Ishikawa (cell line): ENCODE measurements at regions not wholly inside any gene's neighbourhood (a gene's known extent, or its start where the extent isn't known, plus 50 kb on each side); places are given as distances from the start of the nearest gene placed in this dataset.

Experiments used
- CEBPB ChIP-seq: IDR thresholded peaks from 2 replicates; pipeline ENCODE4 v1.6.1; 2012
- CREB1 ChIP-seq: IDR thresholded peaks from 2 replicates; pipeline ENCODE4 v1.6.1; 2012; ENCODE audit warnings: low read depth
- EGR1 ChIP-seq: IDR thresholded peaks from 2 replicates; pipeline ENCODE4 v1.6.1; 2012
- EP300 ChIP-seq: IDR thresholded peaks from 2 replicates; pipeline ENCODE4 v1.6.1; 2012; ENCODE audit warnings: borderline replicate concordance
- FOXM1 ChIP-seq: IDR thresholded peaks from 2 replicates; pipeline ENCODE4 v1.6.1; 2012; ENCODE audit warnings: low read depth, borderline replicate concordance
- NFIC ChIP-seq: IDR thresholded peaks from 2 replicates; pipeline ENCODE4 v1.6.1; 2012
- RAD21 ChIP-seq: IDR thresholded peaks from 2 replicates; pipeline ENCODE4 v1.6.1; 2012; ENCODE audit warnings: low read depth
- TAF1 ChIP-seq: IDR thresholded peaks from 2 replicates; pipeline ENCODE4 v1.6.1; 2012; ENCODE audit warnings: low read depth, mild to moderate bottlenecking
- TCF12 ChIP-seq: IDR thresholded peaks from 2 replicates; pipeline ENCODE4 v1.6.1; 2012; ENCODE audit warnings: low read depth
- TEAD4 ChIP-seq: IDR thresholded peaks from 2 replicates; pipeline ENCODE4 v1.6.1; 2012
- USF1 ChIP-seq: IDR thresholded peaks from 2 replicates; pipeline ENCODE4 v1.6.1; 2012
- YY1 ChIP-seq: IDR thresholded peaks from 2 replicates; pipeline ENCODE4 v1.6.1; 2012; ENCODE audit warnings: low read depth
- ZBTB7A ChIP-seq: IDR thresholded peaks from 2 replicates; pipeline ENCODE4 v1.6.1; 2012; ENCODE audit warnings: low read depth
- TF ChIP-seq, protein P1 (sequence below): IDR thresholded peaks from 2 replicates; pipeline ENCODE4 v1.6.1; 2012
- TF ChIP-seq, protein P2 (sequence below): IDR thresholded peaks from 2 replicates; pipeline ENCODE4 v1.6.1; 2012; ENCODE audit warnings: low read depth, mild to moderate bottlenecking

- TF ChIP-seq ZBTB7A (no peak), USF1 (no peak), EGR1 (no peak), FOXM1 (no peak), RAD21 (no peak), NFIC (no peak), TCF12 (no peak), EP300 (no peak), CEBPB (no peak), TEAD4 (no peak), CREB1 (no peak), YY1 (no peak), TAF1 (no peak)
- TF ChIP-seq, protein P1, sequence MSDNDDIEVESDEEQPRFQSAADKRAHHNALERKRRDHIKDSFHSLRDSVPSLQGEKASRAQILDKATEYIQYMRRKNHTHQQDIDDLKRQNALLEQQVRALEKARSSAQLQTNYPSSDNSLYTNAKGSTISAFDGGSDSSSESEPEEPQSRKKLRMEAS = no peak
- TF ChIP-seq, protein P2, sequence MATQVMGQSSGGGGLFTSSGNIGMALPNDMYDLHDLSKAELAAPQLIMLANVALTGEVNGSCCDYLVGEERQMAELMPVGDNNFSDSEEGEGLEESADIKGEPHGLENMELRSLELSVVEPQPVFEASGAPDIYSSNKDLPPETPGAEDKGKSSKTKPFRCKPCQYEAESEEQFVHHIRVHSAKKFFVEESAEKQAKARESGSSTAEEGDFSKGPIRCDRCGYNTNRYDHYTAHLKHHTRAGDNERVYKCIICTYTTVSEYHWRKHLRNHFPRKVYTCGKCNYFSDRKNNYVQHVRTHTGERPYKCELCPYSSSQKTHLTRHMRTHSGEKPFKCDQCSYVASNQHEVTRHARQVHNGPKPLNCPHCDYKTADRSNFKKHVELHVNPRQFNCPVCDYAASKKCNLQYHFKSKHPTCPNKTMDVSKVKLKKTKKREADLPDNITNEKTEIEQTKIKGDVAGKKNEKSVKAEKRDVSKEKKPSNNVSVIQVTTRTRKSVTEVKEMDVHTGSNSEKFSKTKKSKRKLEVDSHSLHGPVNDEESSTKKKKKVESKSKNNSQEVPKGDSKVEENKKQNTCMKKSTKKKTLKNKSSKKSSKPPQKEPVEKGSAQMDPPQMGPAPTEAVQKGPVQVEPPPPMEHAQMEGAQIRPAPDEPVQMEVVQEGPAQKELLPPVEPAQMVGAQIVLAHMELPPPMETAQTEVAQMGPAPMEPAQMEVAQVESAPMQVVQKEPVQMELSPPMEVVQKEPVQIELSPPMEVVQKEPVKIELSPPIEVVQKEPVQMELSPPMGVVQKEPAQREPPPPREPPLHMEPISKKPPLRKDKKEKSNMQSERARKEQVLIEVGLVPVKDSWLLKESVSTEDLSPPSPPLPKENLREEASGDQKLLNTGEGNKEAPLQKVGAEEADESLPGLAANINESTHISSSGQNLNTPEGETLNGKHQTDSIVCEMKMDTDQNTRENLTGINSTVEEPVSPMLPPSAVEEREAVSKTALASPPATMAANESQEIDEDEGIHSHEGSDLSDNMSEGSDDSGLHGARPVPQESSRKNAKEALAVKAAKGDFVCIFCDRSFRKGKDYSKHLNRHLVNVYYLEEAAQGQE = no peak
These were observed 697.1 kb upstream of the CELF4 start for GRCh38 chr18:38262661-38263060.

- TF ChIP-seq, protein P2 = no peak
- TF ChIP-seq EP300 = no peak
- TF ChIP-seq, protein P1 = no peak
- TF ChIP-seq YY1 = no peak
- TF ChIP-seq RAD21 = no peak
- no peak for TF ChIP-seq CREB1
- TF ChIP-seq USF1 = no peak
- TF ChIP-seq NFIC = no peak
- TF ChIP-seq TCF12 = no peak
- TF ChIP-seq TEAD4 = no peak
- no peak for TF ChIP-seq CEBPB
- TF ChIP-seq FOXM1 = no peak
- no peak for TF ChIP-seq ZBTB7A
- no peak for TF ChIP-seq EGR1
- TF ChIP-seq TAF1 = no peak
These were observed 692.1 kb upstream of the CELF4 start for GRCh38 chr18:38257661-38258060.

- TF ChIP-seq TEAD4 = no peak
- TF ChIP-seq, protein P2 = no peak
- TF ChIP-seq TAF1 = no peak
- no peak for TF ChIP-seq ZBTB7A
- TF ChIP-seq, protein P1 = no peak
- TF ChIP-seq TCF12 = no peak
- no peak for TF ChIP-seq USF1
- no peak for TF ChIP-seq CREB1
- TF ChIP-seq CEBPB = no peak
These were observed 690.8 kb upstream of the CELF4 start for GRCh38 chr18:38256366-38256765.

DNA sequence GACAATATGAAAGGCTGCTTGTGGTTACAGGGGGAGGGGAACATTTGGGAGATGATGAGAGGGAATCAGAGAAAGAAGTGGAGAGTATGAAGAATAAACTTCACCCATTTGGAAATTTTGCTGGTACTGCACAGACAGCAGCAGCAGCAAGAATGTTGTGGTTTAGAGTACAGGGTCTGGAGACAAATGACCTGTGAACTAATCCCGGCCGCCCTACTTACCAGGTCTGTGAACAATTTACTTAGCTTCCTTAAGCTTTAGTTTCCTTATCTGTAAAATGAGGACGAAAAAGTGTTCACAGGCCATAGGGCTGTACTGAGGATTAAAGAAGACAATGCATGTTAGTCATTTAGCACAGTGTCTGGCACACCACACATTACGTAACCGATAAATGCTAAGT lies 685.4 kb upstream of the CELF4 start:
- TF ChIP-seq EGR1 = no peak
- no peak for TF ChIP-seq TCF12
- TF ChIP-seq, protein P2 = no peak
- TF ChIP-seq EP300 = no peak
- no peak for TF ChIP-seq CREB1
- no peak for TF ChIP-seq CEBPB
- no peak for TF ChIP-seq RAD21
- TF ChIP-seq YY1 = no peak
- TF ChIP-seq ZBTB7A = no peak
- no peak for TF ChIP-seq USF1
- TF ChIP-seq TAF1 = no peak
- TF ChIP-seq NFIC = no peak
- no peak for TF ChIP-seq FOXM1
